ENCODE measurements at regions not wholly inside any gene's neighbourhood (a gene's known extent, or its start where the extent isn't known, plus 50 kb on each side); places are given as distances from the start of the nearest gene placed in this dataset.

DNA sequence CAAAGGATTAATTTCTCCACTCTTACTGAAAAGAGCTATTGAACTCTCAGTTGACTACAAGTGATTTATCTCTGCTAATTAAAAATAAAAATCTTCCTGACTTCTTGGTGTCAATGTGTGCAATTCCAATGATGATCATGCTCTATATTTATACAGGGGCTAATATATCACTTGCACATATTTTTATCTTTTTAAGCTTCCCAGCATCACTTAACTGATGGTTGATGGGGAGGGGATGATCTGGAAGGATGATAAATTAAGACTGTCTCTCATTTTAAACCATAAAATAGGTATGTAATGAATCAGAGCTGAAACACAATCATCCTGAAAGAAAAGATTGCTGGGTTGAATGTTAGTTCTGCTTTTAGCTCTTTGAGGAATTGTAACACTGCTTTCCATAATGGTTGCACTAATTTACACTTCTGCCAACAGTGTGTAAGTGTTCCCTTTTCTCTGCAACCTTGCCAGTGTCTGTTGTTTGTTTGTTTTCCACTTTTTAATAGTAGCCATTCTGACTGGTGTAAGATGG is 169.6 kb upstream of the ECI2 start:
- no peak for TF ChIP-seq CTCF (IDR thresholded peaks at IDR 0.05)
- TF ChIP-seq POLR2A (IDR thresholded peaks at IDR 0.05), result no peak

Measured in body of pancreas (tissue), 4 donors.